HepG2 (cell line): ENCODE measurements at regions not wholly inside any gene's neighbourhood (a gene's known extent, or its start where the extent isn't known, plus 50 kb on each side); places are given as distances from the start of the nearest gene placed in this dataset.
A peak's percentile ranks its signal among the peaks of the same experiment; 100 is the strongest.

Source experiments
- ATAC-seq: fragments of 200-7000 bp; cut with Tn5 transposase; 3 replicates; pipeline ENCODE4 v1.9.1; 2020; ENCODE audit warnings: mild to moderate bottlenecking, moderate library complexity
- BruUV-seq: library from RNA; stranded (reverse); fragments of 400-500 nt; replicated peaks from 2 replicates; lab custom pipeline; 2021; lab: Mats Ljungman, UMichigan
- CTCF ChIA-PET: fragments of 300-600 bp; formaldehyde crosslinking; extraction: SDS; loops from one replicate; lab custom pipeline; 2021; ENCODE audit warnings: low total read pairs, inconsistent platforms, low intra/inter-chr PET ratio; lab: Yijun Ruan, JAX
- POLR2A ChIA-PET: fragments of 350-600 bp; sonication (Branson Sonifier 250); formaldehyde crosslinking; loops from one replicate; lab custom pipeline; 2020; ENCODE audit warnings: antibody characterized with exemption, inconsistent platforms; lab: Yijun Ruan, JAX
- DNase-seq: peaks from one replicate; pipeline ENCODE4 v3.0.0-alpha.2; 2015; ENCODE audit warnings: low spot score
- FAIRE-seq: peaks from 3 replicates; lab custom pipeline; 2011; peaks lifted over from hg19 to GRCh38; lab: Jason Lieb, UNC
- H2AFZ ChIP-seq: one replicate; pipeline ENCODE4 v1.6.1; 2011; ENCODE audit warnings: low read length, inconsistent platforms
- H3K27ac ChIP-seq: fragments of 300-600 bp; 3 replicates; pipeline ENCODE4 v1.8.0; 2011; ENCODE audit warnings: mixed run types, mild to moderate bottlenecking, mixed read lengths, low read length, inconsistent platforms; ENCODE audit not compliant: insufficient read depth; ENCODE audit errors: extremely low read length
- H3K27me3 ChIP-seq, 2 experiments: fragments of 200-600 bp in 1 of 2; 2 replicates in 1 of 2; 3 replicates in 1 of 2; pipeline versions ENCODE4 v1.6.0 to v1.8.0; 2011; ENCODE audit warnings: low read length in 2 of 2, mild to moderate bottlenecking in 2 of 2, moderate library complexity in 2 of 2, inconsistent platforms in 1 of 2; ENCODE audit not compliant: insufficient read depth in 2 of 2, control insufficient read depth in 1 of 2
- H3K36me3 ChIP-seq, 2 experiments: fragments of 200-600 bp in 1 of 2; replicated peaks in 1 of 2; 2 replicates in 1 of 2; 3 replicates in 1 of 2; pipeline versions ENCODE4 v1.5.1 to v1.8.0; 2011; ENCODE audit warnings: low read length in 2 of 2, inconsistent platforms in 1 of 2; ENCODE audit not compliant: insufficient read depth in 2 of 2, control insufficient read depth in 1 of 2
- H3K4me1 ChIP-seq: 2 replicates; pipeline ENCODE4 v1.5.1; 2012; ENCODE audit warnings: low read length, inconsistent platforms; ENCODE audit not compliant: insufficient read depth
- H3K4me2 ChIP-seq: 2 replicates; pipeline ENCODE4 v1.6.0; 2011; ENCODE audit warnings: low read depth, low read length, inconsistent platforms
- H3K4me3 ChIP-seq, 3 experiments: fragments of 200-600 bp in 1 of 3; sonication (generic), shearing (Covaris generic) in 1 of 3; replicated peaks in 1 of 3; 2 replicates each; pipeline ENCODE4 v1.5.1; 2011 to 2016; ENCODE audit warnings: low read length in 3 of 3, inconsistent platforms in 2 of 3, low read depth in 2 of 3, mild to moderate bottlenecking in 2 of 3, control low read depth in 1 of 3, mixed read lengths in 1 of 3; ENCODE audit not compliant: insufficient read depth in 1 of 3
- H3K79me2 ChIP-seq: one replicate; pipeline ENCODE4 v1.6.1; 2011; ENCODE audit warnings: low read length, inconsistent platforms; ENCODE audit not compliant: insufficient read depth
- H3K9ac ChIP-seq: 2 replicates; pipeline ENCODE4 v1.6.0; 2011; ENCODE audit warnings: mild to moderate bottlenecking, low read depth, low read length, inconsistent platforms; ENCODE audit not compliant: insufficient read depth
- H3K9me3 ChIP-seq: 2 replicates; pipeline ENCODE4 v1.5.1; 2012; ENCODE audit warnings: mild to moderate bottlenecking, low read length
- H4K20me1 ChIP-seq: 2 replicates; pipeline ENCODE4 v1.6.0; 2011; ENCODE audit warnings: inconsistent platforms, mild to moderate bottlenecking, low read length, moderate library complexity; ENCODE audit not compliant: insufficient read depth
- BORCS8-MEF2B ChIP-seq: sonication (generic); formaldehyde crosslinking; IDR thresholded peaks from 2 replicates; pipeline ENCODE4 v1.8.0; 2022; ENCODE audit warnings: mild to moderate bottlenecking, missing genetic modification reagents
- CEBPG ChIP-seq: IDR thresholded peaks from 2 replicates; pipeline ENCODE4 v1.6.1; 2016
- DMAP1 ChIP-seq: IDR thresholded peaks from 2 replicates; pipeline ENCODE4 v1.6.1; 2016
- FOXM1 ChIP-seq: sonication (generic); formaldehyde crosslinking; IDR thresholded peaks from 2 replicates; pipeline ENCODE4 v1.5.0; 2020; ENCODE audit warnings: missing genetic modification reagents
- MAFK ChIP-seq, 2 experiments: IDR thresholded peaks in 1 of 2; conservative IDR thresholded peaks in 1 of 2; 2 replicates each; pipeline ENCODE4 v1.6.1; 2011; ENCODE audit warnings: improper control_type of control experiment in 2 of 2, low read length in 2 of 2
- NFYC ChIP-seq: IDR thresholded peaks from 2 replicates; pipeline ENCODE4 v1.6.1; 2016; ENCODE audit warnings: missing genetic modification reagents, missing compliant biosample characterization
- NRL ChIP-seq: sonication (generic); formaldehyde crosslinking; IDR thresholded peaks from 2 replicates; pipeline ENCODE4 v1.5.0; 2020; ENCODE audit warnings: missing genetic modification reagents, mild to moderate bottlenecking, moderate library complexity, borderline replicate concordance
- ONECUT2 ChIP-seq: sonication (generic); formaldehyde crosslinking; IDR thresholded peaks from 2 replicates; pipeline ENCODE4 v1.4.0; 2020; ENCODE audit warnings: missing genetic modification reagents
- POLR2AphosphoS2 ChIP-seq: IDR thresholded peaks from 2 replicates; pipeline ENCODE4 v1.6.1; 2011; ENCODE audit warnings: low read depth, low read length, improper control_type of control experiment
- SRSF4 ChIP-seq: fragments of 200-400 bp; formaldehyde crosslinking; IDR thresholded peaks from one replicate; pipeline ENCODE4 v1.6.1; 2018; ENCODE audit warnings: mild to moderate bottlenecking, low read depth, low read length, moderate library complexity; ENCODE audit not compliant: poor library complexity, severe bottlenecking
- SSRP1 ChIP-seq: IDR thresholded peaks from 2 replicates; pipeline ENCODE4 v1.6.1; 2016; ENCODE audit warnings: control low read depth
- WGBS: methylation state at CpG from one replicate; pipeline ENCODE4 v1.1.6; 2017; ENCODE audit warnings: low lambda C conversion rate; 5-methylcytosine and 5-hydroxymethylcytosine counted together
- in situ Hi-C: cut with HindIII; loops from 2 replicates; pipeline ENCODE4 v1.10.0; 2017; ENCODE audit warnings: low pct_unique_long_range_greater_than_20kb; ENCODE audit not compliant: extremely low pct_ligation_motif_present
- intact Hi-C: fragments of 100-400 bp; cut with micrococcal nuclease; formaldehyde crosslinking; loops from one replicate; pipeline ENCODE4 v1.10.0; 2022; ENCODE audit not compliant: unreplicated experiment
- TF ChIP-seq, protein P1 (sequence below): sonication (generic); formaldehyde crosslinking; IDR thresholded peaks from 2 replicates; pipeline ENCODE4 v1.5.1; 2020; ENCODE audit warnings: mild to moderate bottlenecking, moderate library complexity, missing genetic modification reagents
- TF ChIP-seq, protein P2 (sequence below): IDR thresholded peaks from 2 replicates; pipeline ENCODE4 v1.6.1; 2016; ENCODE audit warnings: low read depth, missing genetic modification reagents, missing compliant biosample characterization

DNA sequence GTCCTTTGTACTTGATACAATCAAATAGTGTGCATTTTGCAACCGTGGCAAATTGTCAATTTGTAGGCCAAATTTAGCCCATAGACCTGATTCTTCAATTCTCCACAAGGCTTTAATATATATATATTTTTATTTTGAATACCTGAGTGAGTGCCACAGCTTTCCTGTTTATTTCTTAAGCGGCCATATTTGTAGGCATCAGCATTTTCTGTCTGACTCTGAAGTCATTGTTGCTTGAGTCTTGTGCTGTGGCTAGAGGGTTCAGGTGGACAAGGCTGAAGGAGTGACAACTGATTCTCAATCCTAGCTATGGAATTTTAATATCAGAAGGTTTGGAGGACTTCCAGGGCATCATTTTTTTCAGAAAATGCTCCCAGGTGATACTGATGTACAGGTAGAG is 75.6 kb upstream of the NAALADL2 start:
- FAIRE-seq (no peak), ATAC-seq (no peak)
- Histone ChIP-seq H2AFZ (no peak overlapping the region), H4K20me1 (no peaks in the 10 kb centered on the region), H3K27me3 (no peaks in the 10 kb centered on the region), H3K4me3 (no peak overlapping the region)
- no TSS peak for BruUV-seq
- in situ Hi-C loops, result no loop called here
- CTCF ChIA-PET, result no interaction called here
- TF ChIP-seq ONECUT2 (CRISPR knock-in tag) (no peak), CEBPG (CRISPR knock-in tag) (no peak), NRL (CRISPR knock-in tag) (no peak), MAFK (conservative IDR thresholded peaks at IDR 0.05 in 1 of 2, IDR thresholded peaks at IDR 0.05 in 1 of 2; ENCODE audit: low read length in 2 of 2) (peak; percentile 23 to 68; a peak in 2 of 4 replicates)
- TF ChIP-seq, protein P1, sequence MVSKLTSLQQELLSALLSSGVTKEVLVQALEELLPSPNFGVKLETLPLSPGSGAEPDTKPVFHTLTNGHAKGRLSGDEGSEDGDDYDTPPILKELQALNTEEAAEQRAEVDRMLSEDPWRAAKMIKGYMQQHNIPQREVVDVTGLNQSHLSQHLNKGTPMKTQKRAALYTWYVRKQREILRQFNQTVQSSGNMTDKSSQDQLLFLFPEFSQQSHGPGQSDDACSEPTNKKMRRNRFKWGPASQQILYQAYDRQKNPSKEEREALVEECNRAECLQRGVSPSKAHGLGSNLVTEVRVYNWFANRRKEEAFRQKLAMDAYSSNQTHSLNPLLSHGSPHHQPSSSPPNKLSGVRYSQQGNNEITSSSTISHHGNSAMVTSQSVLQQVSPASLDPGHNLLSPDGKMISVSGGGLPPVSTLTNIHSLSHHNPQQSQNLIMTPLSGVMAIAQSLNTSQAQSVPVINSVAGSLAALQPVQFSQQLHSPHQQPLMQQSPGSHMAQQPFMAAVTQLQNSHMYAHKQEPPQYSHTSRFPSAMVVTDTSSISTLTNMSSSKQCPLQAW (CRISPR knock-in tag), result no peak
- TF ChIP-seq, all 625 proteins: peak for 1
- intact Hi-C loops, result no loop called here
- no peaks in the 10 kb centered on the region; the same call in 1 of the 2 replicates for H3K9me3 ChIP-seq
- no peaks in the 10 kb centered on the region for H3K36me3 ChIP-seq
- H3K4me1 ChIP-seq, result no peaks in the 10 kb centered on the region
- H3K27ac ChIP-seq, result no peak overlapping the region
- no peak overlapping the region for H3K9ac ChIP-seq
- H3K79me2 ChIP-seq, result no peaks in the 10 kb centered on the region
- 7% methylated on average over 2 of the region's 2 CpGs for WGBS
- no peak for DNase-seq
- POLR2A ChIA-PET, result no interaction called here
- H3K4me2 ChIP-seq, result no peak overlapping the region

DNA sequence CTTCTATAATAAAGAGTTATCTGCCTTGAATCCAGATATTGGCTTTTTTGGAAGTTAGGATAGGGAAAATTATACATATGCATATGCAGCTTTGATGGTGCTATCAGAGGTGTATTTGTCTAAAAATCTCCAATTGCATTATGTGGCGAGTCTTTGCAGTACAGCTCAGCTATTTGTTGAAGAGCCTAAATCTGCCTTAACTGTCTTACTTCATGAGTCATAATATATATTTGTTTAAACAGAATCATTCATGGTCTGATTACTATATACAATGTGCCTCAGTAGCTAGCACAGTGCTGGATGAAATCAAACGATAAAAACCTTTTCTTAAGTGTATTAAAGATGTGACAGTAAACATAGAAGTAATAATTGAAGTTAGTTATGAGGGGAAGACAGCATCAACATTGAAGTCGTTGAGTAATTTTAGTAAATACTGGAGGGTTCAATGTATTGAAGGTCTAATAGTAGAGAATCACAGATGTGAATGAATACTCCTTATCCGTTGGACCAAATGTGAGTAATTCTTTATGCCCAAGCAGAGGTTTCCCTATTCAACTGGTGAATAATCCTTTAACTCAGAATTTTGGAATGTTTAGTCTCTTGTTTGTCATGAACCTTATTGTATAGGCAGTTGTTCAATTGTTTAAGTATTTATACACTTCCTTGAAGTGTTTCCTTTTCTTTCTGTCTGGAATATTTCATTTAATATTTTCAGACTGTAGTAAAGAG is 74.8 kb upstream of the NAALADL2 start:
- H3K4me2 ChIP-seq, result no peak overlapping the region
- no peak overlapping the region for H3K9ac ChIP-seq
- no peak overlapping the region for H3K27ac ChIP-seq
- FAIRE-seq, result no peak
- H4K20me1 ChIP-seq, result no peaks in the 10 kb centered on the region
- BruUV-seq, result no TSS peak
- ChIA-PET CTCF (no interaction called here), POLR2A (no interaction called here)
- H3K79me2 ChIP-seq, result no peaks in the 10 kb centered on the region
- intact Hi-C loops, result no loop called here
- WGBS, result 24% methylated on average over 4 of the region's 4 CpGs
- H3K4me3 ChIP-seq, result no peak overlapping the region
- H3K36me3 ChIP-seq, result no peaks in the 10 kb centered on the region
- no peak for ATAC-seq
- H3K4me1 ChIP-seq, result no peaks in the 10 kb centered on the region
- H3K9me3 ChIP-seq, result no peaks in the 10 kb centered on the region; the same call in 1 of the 2 replicates
- H2AFZ ChIP-seq, result no peak overlapping the region
- in situ Hi-C loops, result no loop called here
- no peaks in the 10 kb centered on the region for H3K27me3 ChIP-seq
- no peak for DNase-seq
- TF ChIP-seq, protein P2, sequence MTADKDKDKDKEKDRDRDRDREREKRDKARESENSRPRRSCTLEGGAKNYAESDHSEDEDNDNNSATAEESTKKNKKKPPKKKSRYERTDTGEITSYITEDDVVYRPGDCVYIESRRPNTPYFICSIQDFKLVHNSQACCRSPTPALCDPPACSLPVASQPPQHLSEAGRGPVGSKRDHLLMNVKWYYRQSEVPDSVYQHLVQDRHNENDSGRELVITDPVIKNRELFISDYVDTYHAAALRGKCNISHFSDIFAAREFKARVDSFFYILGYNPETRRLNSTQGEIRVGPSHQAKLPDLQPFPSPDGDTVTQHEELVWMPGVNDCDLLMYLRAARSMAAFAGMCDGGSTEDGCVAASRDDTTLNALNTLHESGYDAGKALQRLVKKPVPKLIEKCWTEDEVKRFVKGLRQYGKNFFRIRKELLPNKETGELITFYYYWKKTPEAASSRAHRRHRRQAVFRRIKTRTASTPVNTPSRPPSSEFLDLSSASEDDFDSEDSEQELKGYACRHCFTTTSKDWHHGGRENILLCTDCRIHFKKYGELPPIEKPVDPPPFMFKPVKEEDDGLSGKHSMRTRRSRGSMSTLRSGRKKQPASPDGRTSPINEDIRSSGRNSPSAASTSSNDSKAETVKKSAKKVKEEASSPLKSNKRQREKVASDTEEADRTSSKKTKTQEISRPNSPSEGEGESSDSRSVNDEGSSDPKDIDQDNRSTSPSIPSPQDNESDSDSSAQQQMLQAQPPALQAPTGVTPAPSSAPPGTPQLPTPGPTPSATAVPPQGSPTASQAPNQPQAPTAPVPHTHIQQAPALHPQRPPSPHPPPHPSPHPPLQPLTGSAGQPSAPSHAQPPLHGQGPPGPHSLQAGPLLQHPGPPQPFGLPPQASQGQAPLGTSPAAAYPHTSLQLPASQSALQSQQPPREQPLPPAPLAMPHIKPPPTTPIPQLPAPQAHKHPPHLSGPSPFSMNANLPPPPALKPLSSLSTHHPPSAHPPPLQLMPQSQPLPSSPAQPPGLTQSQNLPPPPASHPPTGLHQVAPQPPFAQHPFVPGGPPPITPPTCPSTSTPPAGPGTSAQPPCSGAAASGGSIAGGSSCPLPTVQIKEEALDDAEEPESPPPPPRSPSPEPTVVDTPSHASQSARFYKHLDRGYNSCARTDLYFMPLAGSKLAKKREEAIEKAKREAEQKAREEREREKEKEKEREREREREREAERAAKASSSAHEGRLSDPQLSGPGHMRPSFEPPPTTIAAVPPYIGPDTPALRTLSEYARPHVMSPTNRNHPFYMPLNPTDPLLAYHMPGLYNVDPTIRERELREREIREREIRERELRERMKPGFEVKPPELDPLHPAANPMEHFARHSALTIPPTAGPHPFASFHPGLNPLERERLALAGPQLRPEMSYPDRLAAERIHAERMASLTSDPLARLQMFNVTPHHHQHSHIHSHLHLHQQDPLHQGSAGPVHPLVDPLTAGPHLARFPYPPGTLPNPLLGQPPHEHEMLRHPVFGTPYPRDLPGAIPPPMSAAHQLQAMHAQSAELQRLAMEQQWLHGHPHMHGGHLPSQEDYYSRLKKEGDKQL (CRISPR knock-in tag), result no peak
- TF ChIP-seq FOXM1 (no peak), SRSF4 (no peak), SSRP1 (CRISPR knock-in tag) (no peak), DMAP1 (CRISPR knock-in tag) (no peak), NFYC (no peak), POLR2AphosphoS2 (no peak), BORCS8-MEF2B (CRISPR knock-in tag) (no peak)
